ES-I3 (cell line): ENCODE measurements at regions not wholly inside any gene's neighbourhood (a gene's known extent, or its start where the extent isn't known, plus 50 kb on each side); places are given as distances from the start of the nearest gene placed in this dataset.
"Not testable (repeated sequence)": the region's sequence is repeated elsewhere in the genome, so short reads cannot be mapped to it uniquely, and the experiment has no call there.

Source experiments
- H3K36me3 ChIP-seq: 2 replicates; pipeline ENCODE4 v1.6.1; 2013; ENCODE audit warnings: mild to moderate bottlenecking, low read length, control low read depth, moderate library complexity; ENCODE audit not compliant: insufficient read depth
- H3K4me1 ChIP-seq: 2 replicates; pipeline ENCODE4 v1.6.1; 2013; ENCODE audit warnings: mild to moderate bottlenecking, control low read depth, low read length; ENCODE audit not compliant: insufficient read depth
- H3K9ac ChIP-seq: 2 replicates; pipeline ENCODE4 v1.6.1; 2013; ENCODE audit warnings: low read depth, mild to moderate bottlenecking, low read length, moderate library complexity
- H3K9me3 ChIP-seq: 2 replicates; pipeline ENCODE4 v1.6.1; 2013; ENCODE audit warnings: mild to moderate bottlenecking, low read length, moderate library complexity; ENCODE audit not compliant: control insufficient read depth, insufficient read depth

DNA sequence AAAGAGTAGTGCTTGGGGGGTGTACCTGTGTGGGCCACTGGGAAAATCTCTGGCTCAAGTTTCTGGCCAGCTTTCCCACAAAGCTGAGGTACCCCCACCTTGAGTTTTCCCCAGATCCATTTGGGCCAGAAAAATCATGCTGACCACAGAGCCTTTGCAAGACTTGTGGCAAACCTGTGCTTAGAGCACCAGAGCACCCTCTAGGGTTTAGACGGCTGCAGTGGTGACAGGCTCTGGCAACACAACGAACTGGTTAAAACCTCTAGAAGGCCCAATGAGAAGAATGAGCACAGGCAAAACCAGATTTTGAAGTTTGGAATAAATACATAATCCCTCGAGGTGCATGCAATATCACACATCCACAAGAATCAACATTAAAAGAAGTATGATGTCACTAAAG, 290.7 kb upstream of the FOLH1 start:
- no peaks in the 10 kb centered on the region for H3K9me3 ChIP-seq
- H3K4me1 ChIP-seq: no peaks in the 10 kb centered on the region
- no peak overlapping the region for H3K9ac ChIP-seq
- H3K36me3 ChIP-seq: no peaks in the 10 kb centered on the region

DNA sequence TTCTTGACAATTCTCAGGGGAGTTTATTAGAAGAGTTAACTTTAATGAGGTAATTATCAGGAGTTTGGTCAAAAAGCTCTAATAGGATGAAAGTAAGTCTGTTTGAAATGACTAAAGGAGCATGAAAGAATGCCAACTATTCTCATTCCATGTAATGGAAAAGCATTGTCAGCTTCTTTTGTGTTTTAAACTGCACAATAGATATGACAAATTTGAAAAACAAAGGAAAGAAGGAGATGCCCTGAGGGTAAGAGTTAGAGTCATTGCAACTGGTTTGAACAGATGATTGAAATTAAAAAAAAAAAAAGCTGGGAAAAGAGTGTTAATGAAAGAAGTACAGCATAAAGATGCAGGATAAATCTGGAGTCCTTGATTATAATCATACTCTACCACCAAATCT, 296.8 kb upstream of the FOLH1 start:
- no peaks in the 10 kb centered on the region for H3K9me3 ChIP-seq
- peaks cover 4% of the 10 kb centered on the region; the same call in 1 of the 2 replicates for H3K4me1 ChIP-seq
- no peaks in the 10 kb centered on the region for H3K36me3 ChIP-seq
- H3K9ac ChIP-seq: no peak overlapping the region

DNA sequence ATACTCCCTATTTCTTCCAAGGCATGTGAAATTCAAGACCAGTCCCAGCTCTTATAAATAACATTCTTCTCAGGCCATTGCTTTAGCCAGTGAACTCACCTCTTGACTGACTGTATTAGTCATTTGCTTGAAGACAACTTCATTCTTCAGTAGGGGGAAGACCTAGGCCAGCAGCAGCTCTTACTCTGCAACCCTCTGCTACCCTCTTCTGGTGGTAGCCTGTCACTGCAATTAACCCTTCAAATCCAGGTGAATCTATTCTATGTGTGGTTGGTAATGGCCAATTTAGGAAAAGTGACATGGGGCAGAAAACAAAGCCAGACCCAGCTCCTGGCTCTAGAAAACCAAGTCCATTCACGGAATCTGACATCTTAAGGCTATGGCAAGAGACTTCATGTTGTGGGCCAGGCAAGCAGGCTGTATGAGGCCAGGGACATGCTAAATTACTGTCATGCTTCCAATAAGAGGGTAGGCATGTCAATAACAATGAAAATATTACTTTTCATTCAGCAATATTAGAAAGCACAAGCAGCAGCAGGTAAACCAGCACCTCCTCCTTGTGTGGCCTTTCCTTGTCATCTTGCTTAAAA, 317.9 kb upstream of the FOLH1 start:
- not testable (repeated sequence) for H3K4me1 ChIP-seq, H3K9ac ChIP-seq, H3K36me3 ChIP-seq, H3K9me3 ChIP-seq

GRCh38 chr11:49533204-49533603, 324.8 kb upstream of the FOLH1 start:
- H3K36me3 ChIP-seq: no peaks in the 10 kb centered on the region
- no peaks in the 10 kb centered on the region for H3K9me3 ChIP-seq
- H3K9ac ChIP-seq: no peak overlapping the region
- no peaks in the 10 kb centered on the region for H3K4me1 ChIP-seq

GRCh38 chr11:49538927-49539326, 330.5 kb upstream of the FOLH1 start:
- not testable (repeated sequence) for H3K36me3 ChIP-seq, H3K9ac ChIP-seq, H3K9me3 ChIP-seq, H3K4me1 ChIP-seq

GRCh38 chr11:49558261-49558847, 350.0 kb upstream of the FOLH1 start:
- not testable (repeated sequence) for H3K4me1 ChIP-seq, H3K36me3 ChIP-seq, H3K9me3 ChIP-seq, H3K9ac ChIP-seq

DNA sequence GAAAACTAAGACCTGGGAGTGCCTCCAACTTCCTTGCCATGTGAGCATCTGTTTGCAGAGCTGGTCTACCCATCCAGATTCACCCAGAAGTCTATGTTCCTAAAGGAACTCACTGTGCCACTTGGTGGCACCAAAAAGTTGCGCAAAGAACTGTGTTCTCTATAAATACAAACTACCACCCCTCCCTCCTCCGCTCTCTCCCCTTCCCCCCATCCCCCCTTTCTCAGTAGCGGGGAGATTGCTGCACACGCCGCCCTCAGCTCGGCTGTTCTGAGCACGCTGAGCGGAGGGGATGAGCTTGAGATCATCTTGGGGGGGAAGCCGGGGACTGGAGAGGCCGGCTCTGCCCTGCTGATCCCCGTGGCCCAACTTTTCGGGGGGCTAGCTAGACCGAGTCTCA, 352.2 kb upstream of the FOLH1 start:
- H3K4me1 ChIP-seq, H3K9me3 ChIP-seq, H3K36me3 ChIP-seq: not testable (repeated sequence)

GRCh38 chr11:49561240-49561880, 353.0 kb upstream of the FOLH1 start:
- H3K9me3 ChIP-seq, H3K4me1 ChIP-seq, H3K9ac ChIP-seq, H3K36me3 ChIP-seq: not testable (repeated sequence)

More for the DNA sequence above, 352.2 kb upstream of the FOLH1 start:
- not testable (repeated sequence) for H3K9ac ChIP-seq

DNA sequence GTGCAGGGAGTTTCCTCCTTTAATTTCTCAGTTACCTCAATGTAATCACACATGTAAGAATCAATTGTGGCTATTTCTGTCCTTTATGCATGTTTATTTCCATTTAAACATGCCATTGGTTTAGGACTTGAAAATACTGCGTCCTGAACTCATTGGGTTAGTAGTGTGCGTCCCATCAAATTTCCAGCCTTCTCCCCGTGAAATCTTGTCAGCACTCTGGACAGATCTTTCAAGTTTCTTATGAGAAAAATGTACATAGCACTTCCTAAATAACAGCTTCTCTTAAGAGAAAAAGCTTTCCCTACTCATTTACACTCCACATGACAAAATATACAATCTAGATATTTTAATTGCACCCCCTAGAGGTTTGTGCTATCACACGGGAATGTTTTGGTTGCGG, 353.9 kb upstream of the FOLH1 start:
- H3K36me3 ChIP-seq, H3K9me3 ChIP-seq, H3K9ac ChIP-seq, H3K4me1 ChIP-seq: not testable (repeated sequence)

DNA sequence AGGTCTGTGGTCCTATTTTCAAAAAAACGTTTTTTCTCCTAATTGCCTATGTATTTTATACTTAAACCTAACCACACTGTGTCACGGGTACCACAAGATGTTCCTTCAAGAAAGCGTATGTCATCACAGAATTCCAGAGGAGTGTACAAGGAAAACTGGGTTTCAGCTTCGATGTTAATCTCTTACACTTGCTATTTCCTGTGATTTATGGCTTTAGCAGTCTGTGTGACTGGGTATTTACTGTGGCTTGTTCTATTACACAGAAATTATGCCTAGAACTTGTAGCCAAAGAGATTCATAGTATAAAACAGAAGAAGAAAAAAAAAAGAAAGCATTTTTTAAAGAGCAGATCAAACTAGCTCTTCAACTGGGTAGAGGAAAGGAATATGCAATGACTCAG, 371.1 kb upstream of the FOLH1 start:
- H3K36me3 ChIP-seq, H3K9me3 ChIP-seq: not testable (repeated sequence)

GRCh38 chr11:49585495-49585894, 366.7 kb upstream of the OR4C13 start:
- not testable (repeated sequence) for H3K4me1 ChIP-seq, H3K9ac ChIP-seq, H3K9me3 ChIP-seq, H3K36me3 ChIP-seq

More for the DNA sequence above, 371.1 kb upstream of the FOLH1 start:
- not testable (repeated sequence) for H3K4me1 ChIP-seq, H3K9ac ChIP-seq

- not testable (repeated sequence) for H3K4me1 ChIP-seq, H3K36me3 ChIP-seq, H3K9ac ChIP-seq, H3K9me3 ChIP-seq
Observed at GRCh38 chr11:49608892-49609291, 343.3 kb upstream of the OR4C13 start.

GRCh38 chr11:49623872-49624271, 328.3 kb upstream of the OR4C13 start:
- H3K9ac ChIP-seq, H3K9me3 ChIP-seq: not testable (repeated sequence)

DNA sequence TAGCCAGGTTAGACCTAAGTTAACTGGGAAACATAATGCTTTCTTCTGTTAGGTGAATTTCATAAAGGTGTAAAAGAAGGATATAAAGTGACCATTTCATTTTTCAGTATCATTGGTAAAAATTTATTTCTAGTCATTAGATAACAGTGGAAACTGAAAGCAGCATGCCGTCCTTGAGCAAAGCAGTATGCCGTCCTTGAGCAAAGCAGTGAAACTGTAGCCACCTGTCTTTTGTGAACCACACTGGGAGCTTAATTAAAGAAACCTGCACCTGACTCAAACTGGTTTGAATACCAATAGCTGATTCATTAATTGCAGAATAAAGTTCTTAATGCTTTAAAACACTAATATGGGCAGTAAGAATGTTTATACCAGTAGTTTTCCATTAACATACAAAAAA, 281.5 kb upstream of the OR4C13 start:
- not testable (repeated sequence) for H3K9ac ChIP-seq

More at GRCh38 chr11:49623872-49624271, 328.3 kb upstream of the OR4C13 start:
- H3K4me1 ChIP-seq, H3K36me3 ChIP-seq: not testable (repeated sequence)

GRCh38 chr11:49702121-49702520, 250.1 kb upstream of the OR4C13 start:
- not testable (repeated sequence) for H3K9ac ChIP-seq, H3K36me3 ChIP-seq, H3K4me1 ChIP-seq, H3K9me3 ChIP-seq

More for the DNA sequence above, 281.5 kb upstream of the OR4C13 start:
- H3K36me3 ChIP-seq, H3K9me3 ChIP-seq, H3K4me1 ChIP-seq: not testable (repeated sequence)
